ENCODE measurements at regions not wholly inside any gene's neighbourhood (a gene's known extent, or its start where the extent isn't known, plus 50 kb on each side); places are given as distances from the start of the nearest gene placed in this dataset.

DNA sequence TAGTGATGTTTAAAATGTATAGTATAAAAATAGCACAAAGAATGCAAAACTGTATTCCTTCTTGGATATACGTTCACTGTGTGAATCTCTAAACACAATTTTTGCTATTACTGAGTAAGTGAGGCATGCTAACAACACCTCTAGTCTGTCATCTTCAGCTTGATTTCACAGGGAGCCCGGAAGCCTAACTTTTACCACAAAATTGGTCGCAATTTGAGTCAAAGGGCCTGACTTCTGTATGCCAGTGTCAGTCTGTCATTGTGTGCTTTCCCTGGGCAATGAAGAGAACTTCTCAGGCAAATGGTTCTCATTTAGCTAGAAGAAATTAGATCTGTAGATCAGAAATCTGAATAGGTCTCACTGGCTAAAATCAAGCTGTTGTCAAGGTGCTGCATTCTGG lies 1059.5 kb downstream of the FAM181B start:
- TF ChIP-seq, protein P1, sequence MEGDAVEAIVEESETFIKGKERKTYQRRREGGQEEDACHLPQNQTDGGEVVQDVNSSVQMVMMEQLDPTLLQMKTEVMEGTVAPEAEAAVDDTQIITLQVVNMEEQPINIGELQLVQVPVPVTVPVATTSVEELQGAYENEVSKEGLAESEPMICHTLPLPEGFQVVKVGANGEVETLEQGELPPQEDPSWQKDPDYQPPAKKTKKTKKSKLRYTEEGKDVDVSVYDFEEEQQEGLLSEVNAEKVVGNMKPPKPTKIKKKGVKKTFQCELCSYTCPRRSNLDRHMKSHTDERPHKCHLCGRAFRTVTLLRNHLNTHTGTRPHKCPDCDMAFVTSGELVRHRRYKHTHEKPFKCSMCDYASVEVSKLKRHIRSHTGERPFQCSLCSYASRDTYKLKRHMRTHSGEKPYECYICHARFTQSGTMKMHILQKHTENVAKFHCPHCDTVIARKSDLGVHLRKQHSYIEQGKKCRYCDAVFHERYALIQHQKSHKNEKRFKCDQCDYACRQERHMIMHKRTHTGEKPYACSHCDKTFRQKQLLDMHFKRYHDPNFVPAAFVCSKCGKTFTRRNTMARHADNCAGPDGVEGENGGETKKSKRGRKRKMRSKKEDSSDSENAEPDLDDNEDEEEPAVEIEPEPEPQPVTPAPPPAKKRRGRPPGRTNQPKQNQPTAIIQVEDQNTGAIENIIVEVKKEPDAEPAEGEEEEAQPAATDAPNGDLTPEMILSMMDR (IDR thresholded peaks at IDR 0.05): no peak
- no peak for TF ChIP-seq POLR2AphosphoS5 (IDR thresholded peaks at IDR 0.05; ENCODE audit: low read depth, low read length)

Data from Panc1 (cell line).